ENCODE measurements at regions not wholly inside any gene's neighbourhood (a gene's known extent, or its start where the extent isn't known, plus 50 kb on each side); places are given as distances from the start of the nearest gene placed in this dataset.

DNA sequence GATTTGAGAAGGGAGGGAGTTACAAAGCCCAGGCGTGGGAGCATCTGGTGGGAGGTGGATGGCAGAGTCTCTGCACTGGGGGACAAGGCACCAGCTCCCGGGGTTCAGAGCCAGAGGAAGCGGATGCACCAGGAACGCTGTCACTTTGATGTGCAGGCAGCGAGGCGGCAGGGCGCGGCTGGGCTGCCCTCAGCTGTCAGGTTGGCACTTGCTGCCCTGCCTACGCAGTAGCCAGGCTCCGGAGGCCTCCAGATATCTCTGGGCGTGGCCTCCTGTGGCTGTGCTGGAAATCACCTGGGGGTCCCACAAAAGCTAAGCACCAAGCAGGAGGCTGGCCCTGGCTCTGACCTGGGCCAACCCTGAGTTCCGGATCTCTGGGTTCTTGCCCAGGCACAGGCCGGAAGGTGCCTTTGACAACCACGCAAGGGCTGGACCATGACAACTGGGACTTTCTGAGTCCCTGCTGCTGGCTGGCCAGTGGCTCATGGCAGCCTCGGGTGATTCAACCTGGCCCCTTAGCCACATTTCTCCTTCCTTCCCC is 62.1 kb upstream of the MAP1LC3B2 start:
- intact Hi-C loops (cut with DNase I; ENCODE audit: low total_unique reads): no loop called here
- H3K27me3 ChIP-seq: no peaks in the 10 kb centered on the region
- no peak for DNase-seq
- H3K27ac ChIP-seq: peak overlapping the region in 1 of 2 donors; percentile 32
- H3K4me1 ChIP-seq: no peaks in the 10 kb centered on the region
- no peaks in the 10 kb centered on the region for H3K36me3 ChIP-seq
- H3K9me3 ChIP-seq: no peaks in the 10 kb centered on the region
- TF ChIP-seq POLR2A (IDR thresholded peaks at IDR 0.05): no peak
- TF ChIP-seq, protein P1, sequence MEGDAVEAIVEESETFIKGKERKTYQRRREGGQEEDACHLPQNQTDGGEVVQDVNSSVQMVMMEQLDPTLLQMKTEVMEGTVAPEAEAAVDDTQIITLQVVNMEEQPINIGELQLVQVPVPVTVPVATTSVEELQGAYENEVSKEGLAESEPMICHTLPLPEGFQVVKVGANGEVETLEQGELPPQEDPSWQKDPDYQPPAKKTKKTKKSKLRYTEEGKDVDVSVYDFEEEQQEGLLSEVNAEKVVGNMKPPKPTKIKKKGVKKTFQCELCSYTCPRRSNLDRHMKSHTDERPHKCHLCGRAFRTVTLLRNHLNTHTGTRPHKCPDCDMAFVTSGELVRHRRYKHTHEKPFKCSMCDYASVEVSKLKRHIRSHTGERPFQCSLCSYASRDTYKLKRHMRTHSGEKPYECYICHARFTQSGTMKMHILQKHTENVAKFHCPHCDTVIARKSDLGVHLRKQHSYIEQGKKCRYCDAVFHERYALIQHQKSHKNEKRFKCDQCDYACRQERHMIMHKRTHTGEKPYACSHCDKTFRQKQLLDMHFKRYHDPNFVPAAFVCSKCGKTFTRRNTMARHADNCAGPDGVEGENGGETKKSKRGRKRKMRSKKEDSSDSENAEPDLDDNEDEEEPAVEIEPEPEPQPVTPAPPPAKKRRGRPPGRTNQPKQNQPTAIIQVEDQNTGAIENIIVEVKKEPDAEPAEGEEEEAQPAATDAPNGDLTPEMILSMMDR (IDR thresholded peaks at IDR 0.05): no peak
- no peak overlapping the region for H3K4me3 ChIP-seq

DNA sequence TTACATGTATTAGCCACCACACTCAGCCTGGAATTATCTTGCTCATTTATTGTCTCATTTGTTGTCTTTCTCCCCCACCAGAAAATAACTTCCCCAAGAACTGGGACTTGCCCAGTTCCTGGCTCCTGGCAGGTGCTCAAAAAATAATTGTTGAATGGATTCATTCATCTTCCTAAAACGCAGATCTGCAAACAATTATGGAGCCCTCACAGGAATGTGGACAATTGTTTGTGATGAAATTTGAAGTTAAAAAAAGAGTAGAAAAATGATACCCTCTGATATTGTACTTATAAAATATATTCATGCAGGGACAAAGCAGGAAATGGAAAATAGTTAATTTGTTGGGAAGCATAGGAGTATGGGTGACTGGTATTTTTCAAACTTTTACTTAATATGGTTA is 60.7 kb upstream of the MAP1LC3B2 start:
- H3K27ac ChIP-seq: no peak overlapping the region
- no peaks in the 10 kb centered on the region for H3K4me1 ChIP-seq
- no peaks in the 10 kb centered on the region for H3K27me3 ChIP-seq
- H3K36me3 ChIP-seq: no peaks in the 10 kb centered on the region
- no peak for DNase-seq
- TF ChIP-seq, protein P1 (IDR thresholded peaks at IDR 0.05): no peak
- TF ChIP-seq POLR2A (IDR thresholded peaks at IDR 0.05): no peak
- intact Hi-C loops (cut with DNase I; ENCODE audit: low total_unique reads): no loop called here
- H3K4me3 ChIP-seq: no peak overlapping the region
- no peaks in the 10 kb centered on the region for H3K9me3 ChIP-seq

DNA sequence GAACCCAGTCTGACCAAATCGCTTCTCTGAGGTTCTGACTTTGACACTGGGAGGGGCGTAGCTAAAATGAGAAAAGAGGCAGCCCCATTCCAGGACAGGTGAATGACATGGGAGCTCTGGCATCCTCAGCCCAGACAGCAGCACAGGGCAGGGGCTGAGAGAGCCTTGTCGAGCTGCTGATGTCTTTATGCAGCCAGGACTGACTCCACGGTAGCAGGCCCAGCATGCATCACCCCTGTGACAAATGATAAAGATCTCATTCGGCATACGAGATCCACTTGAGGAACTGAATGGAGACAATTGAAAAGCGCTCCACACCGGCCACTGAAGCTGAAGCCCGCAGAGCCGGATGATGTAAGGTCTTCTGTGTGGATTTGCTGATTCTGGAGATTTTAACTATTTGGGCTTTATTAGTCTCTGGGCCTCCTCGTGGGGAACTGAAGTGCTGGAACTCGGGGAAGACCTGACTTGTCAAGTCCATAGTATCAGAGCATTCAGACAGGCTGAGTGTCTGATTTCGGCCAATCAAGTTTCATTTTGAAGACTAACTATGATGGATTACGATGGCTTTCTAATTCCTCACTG is 56.9 kb upstream of the MAP1LC3B2 start:
- Histone ChIP-seq H3K36me3 (no peaks in the 10 kb centered on the region), H3K9me3 (no peaks in the 10 kb centered on the region), H3K27me3 (no peaks in the 10 kb centered on the region), H3K4me1 (no peaks in the 10 kb centered on the region), H3K4me3 (no peak overlapping the region), H3K27ac (no peak overlapping the region)
- intact Hi-C loops (cut with DNase I; ENCODE audit: low total_unique reads): no loop called here
- no peak for TF ChIP-seq POLR2A (IDR thresholded peaks at IDR 0.05)
- TF ChIP-seq, protein P1 (IDR thresholded peaks at IDR 0.05): no peak
- no peak for DNase-seq

DNA sequence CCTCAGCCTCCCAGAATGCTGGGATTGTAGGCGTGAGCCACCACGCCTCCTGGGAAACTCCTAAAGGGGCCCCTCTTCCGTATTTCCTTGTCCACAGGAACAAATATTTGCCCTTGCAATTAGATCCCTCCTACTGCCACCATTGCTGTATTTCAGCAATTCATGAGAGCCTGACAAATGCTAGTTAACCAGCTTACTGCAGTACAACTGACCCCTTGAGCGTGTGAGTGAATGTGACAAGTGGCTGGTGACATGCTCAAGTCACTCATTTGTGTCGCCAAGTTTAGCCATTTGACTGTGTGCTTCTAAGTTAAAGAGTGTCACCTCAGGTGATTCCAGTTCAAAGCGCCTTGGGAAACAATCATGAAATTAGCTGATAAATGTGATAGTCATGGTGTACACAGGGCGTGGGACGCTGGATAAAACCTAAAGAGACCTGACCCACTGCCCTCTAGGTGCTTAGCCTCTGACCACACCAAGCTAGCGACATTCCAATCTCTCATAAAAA is 56.1 kb upstream of the MAP1LC3B2 start:
- no peaks in the 10 kb centered on the region for H3K4me1 ChIP-seq
- DNase-seq: no peak
- no peaks in the 10 kb centered on the region for H3K27me3 ChIP-seq
- intact Hi-C loops (cut with DNase I; ENCODE audit: low total_unique reads): no loop called here
- no peaks in the 10 kb centered on the region for H3K9me3 ChIP-seq
- no peak overlapping the region for H3K4me3 ChIP-seq
- H3K27ac ChIP-seq: no peak overlapping the region
- no peak for TF ChIP-seq POLR2A (IDR thresholded peaks at IDR 0.05)
- TF ChIP-seq, protein P1 (IDR thresholded peaks at IDR 0.05): no peak
- no peaks in the 10 kb centered on the region for H3K36me3 ChIP-seq

DNA sequence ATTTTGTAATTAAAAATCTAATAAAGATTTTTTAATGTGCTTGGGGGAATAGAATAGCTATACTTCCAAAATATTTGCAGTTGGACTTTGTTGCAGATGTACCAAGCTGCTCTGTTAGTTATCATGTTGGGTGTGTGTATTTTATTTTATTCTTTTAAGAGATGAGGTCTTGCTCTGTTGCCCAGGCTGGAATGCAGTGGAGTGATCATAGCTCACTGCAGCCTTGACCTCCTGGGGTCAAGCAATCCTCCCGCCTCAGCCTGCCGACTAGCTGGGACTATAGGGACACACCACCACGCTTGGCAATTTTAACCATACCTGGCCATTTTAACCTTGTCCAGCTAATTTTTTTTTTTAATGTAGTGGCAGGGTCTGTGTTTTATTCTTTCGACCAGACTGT is 54.7 kb upstream of the MAP1LC3B2 start:
- H3K36me3 ChIP-seq: no peaks in the 10 kb centered on the region
- intact Hi-C loops (cut with DNase I; ENCODE audit: low total_unique reads): no loop called here
- H3K27ac ChIP-seq: no peak overlapping the region
- TF ChIP-seq, protein P1 (IDR thresholded peaks at IDR 0.05): no peak
- TF ChIP-seq POLR2A (IDR thresholded peaks at IDR 0.05): no peak
- no peaks in the 10 kb centered on the region for H3K4me1 ChIP-seq
- no peaks in the 10 kb centered on the region for H3K27me3 ChIP-seq
- H3K9me3 ChIP-seq: no peaks in the 10 kb centered on the region
- no peak overlapping the region for H3K4me3 ChIP-seq
- DNase-seq: no peak
